GM21526 (cell line): ENCODE measurements at regions not wholly inside any gene's neighbourhood (a gene's known extent, or its start where the extent isn't known, plus 50 kb on each side); places are given as distances from the start of the nearest gene placed in this dataset.

Experiments used
- ATAC-seq: cut with Tn5 transposase; IDR thresholded peaks from one replicate; pipeline ENCODE4 v1.9.1; 2021; ENCODE audit warnings: moderate library complexity; ENCODE audit not compliant: unreplicated experiment, low FRiP score

GRCh38 chr13:106961216-106961615 lies 393.3 kb upstream of the ARGLU1 start:
- no peak for ATAC-seq

GRCh38 chr13:106958621-106959048 lies 390.7 kb upstream of the ARGLU1 start:
- ATAC-seq, result no peak

- ATAC-seq, result no peak
Observed at GRCh38 chr13:106942563-106942962, 374.6 kb upstream of the ARGLU1 start.

GRCh38 chr13:106941779-106942178 lies 373.8 kb upstream of the ARGLU1 start:
- ATAC-seq, result no peak

- no peak for ATAC-seq
Observed at GRCh38 chr13:106927421-106927820, 359.5 kb upstream of the ARGLU1 start.

GRCh38 chr13:106922384-106922783 lies 354.4 kb upstream of the ARGLU1 start:
- ATAC-seq, result no peak

GRCh38 chr13:106919638-106920037 lies 351.7 kb upstream of the ARGLU1 start:
- ATAC-seq, result no peak

- peak; percentile 57 for ATAC-seq
Observed at GRCh38 chr13:106919133-106919532, 351.2 kb upstream of the ARGLU1 start.

GRCh38 chr13:106918557-106918860 lies 350.6 kb upstream of the ARGLU1 start:
- no peak for ATAC-seq

GRCh38 chr13:106917673-106918556 lies 350.0 kb upstream of the ARGLU1 start:
- ATAC-seq, result peak; percentile 96

GRCh38 chr13:106917024-106917571 lies 349.2 kb upstream of the ARGLU1 start:
- ATAC-seq, result no peak

- no peak for ATAC-seq
Observed at GRCh38 chr13:106916329-106916976, 348.5 kb upstream of the ARGLU1 start.

GRCh38 chr13:106915146-106915545 lies 347.2 kb upstream of the ARGLU1 start:
- no peak for ATAC-seq

- no peak for ATAC-seq
Observed at GRCh38 chr13:106911627-106912026, 343.7 kb upstream of the ARGLU1 start.

- ATAC-seq, result no peak
Observed at GRCh38 chr13:106911020-106911419, 343.1 kb upstream of the ARGLU1 start.

GRCh38 chr13:106906426-106906996 lies 338.6 kb upstream of the ARGLU1 start:
- no peak for ATAC-seq

GRCh38 chr13:106905380-106906162 lies 337.6 kb upstream of the ARGLU1 start:
- no peak for ATAC-seq

GRCh38 chr13:106899442-106899841 lies 331.5 kb upstream of the ARGLU1 start:
- ATAC-seq, result no peak

- no peak for ATAC-seq
Observed at GRCh38 chr13:106898231-106898630, 330.3 kb upstream of the ARGLU1 start.

- no peak for ATAC-seq
Observed at GRCh38 chr13:106888148-106888547, 320.2 kb upstream of the ARGLU1 start.

GRCh38 chr13:106887686-106888085 lies 319.7 kb upstream of the ARGLU1 start:
- ATAC-seq, result no peak
